Neutrophil (primary cell): ENCODE measurements at regions not wholly inside any gene's neighbourhood (a gene's known extent, or its start where the extent isn't known, plus 50 kb on each side); places are given as distances from the start of the nearest gene placed in this dataset.

Experiments used
- H3K27ac ChIP-seq: fragments of 200-600 bp; sonication (generic); 2 replicates; pipeline ENCODE4 v1.5.1; 2016; ENCODE audit warnings: mild to moderate bottlenecking, moderate library complexity
- H3K27me3 ChIP-seq: fragments of 200-600 bp; sonication (generic); 2 replicates; pipeline ENCODE4 v1.6.0; 2016; ENCODE audit warnings: mild to moderate bottlenecking
- H3K36me3 ChIP-seq: fragments of 200-600 bp; sonication (generic); 2 replicates; pipeline ENCODE4 v1.5.1; 2017
- H3K4me1 ChIP-seq, 2 experiments: fragments of 200-600 bp in 1 of 2; sonication (generic) in 1 of 2; 1 replicate in 1 of 2; 2 replicates in 1 of 2; pipeline versions ENCODE4 v1.5.1 to v1.6.1; 2013 to 2016; ENCODE audit warnings: low read depth in 1 of 2, low read length in 1 of 2, mild to moderate bottlenecking in 1 of 2, moderate library complexity in 1 of 2; ENCODE audit not compliant: control insufficient read depth in 1 of 2, insufficient read depth in 1 of 2
- H3K4me3 ChIP-seq, 2 experiments: fragments of 200-600 bp in 1 of 2; sonication (generic) in 1 of 2; 1 replicate in 1 of 2; 2 replicates in 1 of 2; pipeline ENCODE4 v1.5.1; 2013 to 2016; ENCODE audit warnings: low read depth in 1 of 2, low read length in 1 of 2, mild to moderate bottlenecking in 1 of 2, moderate library complexity in 1 of 2
- H3K9me3 ChIP-seq: fragments of 200-600 bp; sonication (generic); 2 replicates; pipeline ENCODE4 v1.5.1; 2016
- CTCF ChIP-seq: fragments of 200-600 bp; sonication (generic); IDR thresholded peaks from 2 replicates; pipeline ENCODE4 v1.5.1; 2016; ENCODE audit warnings: antibody characterized with exemption

GRCh38 chr7:68512466-68512865, 1085.8 kb upstream of the AUTS2 start:
- peaks cover 3% of the 10 kb centered on the region for H3K9me3 ChIP-seq
- TF ChIP-seq CTCF, result no peak

GRCh38 chr7:68518060-68518459, 1080.2 kb upstream of the AUTS2 start:
- Histone ChIP-seq H3K36me3 (no peaks in the 10 kb centered on the region), H3K9me3 (no peaks in the 10 kb centered on the region), H3K4me3 (no peak overlapping the region), H3K27me3 (no peaks in the 10 kb centered on the region), H3K27ac (no peak overlapping the region), H3K4me1 (no peaks in the 10 kb centered on the region)
- no peak for TF ChIP-seq CTCF

More at GRCh38 chr7:68512466-68512865, 1085.8 kb upstream of the AUTS2 start:
- no peaks in the 10 kb centered on the region for H3K36me3 ChIP-seq
- H3K4me1 ChIP-seq, result no peaks in the 10 kb centered on the region
- no peak overlapping the region for H3K27ac ChIP-seq
- H3K27me3 ChIP-seq, result no peaks in the 10 kb centered on the region
- no peak overlapping the region for H3K4me3 ChIP-seq

- Histone ChIP-seq H3K36me3 (no peaks in the 10 kb centered on the region), H3K27ac (no peak overlapping the region), H3K4me1 (no peaks in the 10 kb centered on the region), H3K9me3 (no peaks in the 10 kb centered on the region), H3K4me3 (no peak overlapping the region), H3K27me3 (no peaks in the 10 kb centered on the region)
- no peak for TF ChIP-seq CTCF
These were observed 1074.1 kb upstream of the AUTS2 start for GRCh38 chr7:68524126-68524525.

- TF ChIP-seq CTCF, result no peak
- Histone ChIP-seq H3K9me3 (no peaks in the 10 kb centered on the region), H3K4me3 (no peak overlapping the region), H3K27ac (no peak overlapping the region), H3K36me3 (no peaks in the 10 kb centered on the region), H3K4me1 (no peaks in the 10 kb centered on the region), H3K27me3 (no peaks in the 10 kb centered on the region)
These were observed 1069.1 kb upstream of the AUTS2 start for GRCh38 chr7:68529221-68529620.

GRCh38 chr7:68535266-68535665, 1063.0 kb upstream of the AUTS2 start:
- no peaks in the 10 kb centered on the region for H3K36me3 ChIP-seq
- H3K4me3 ChIP-seq, result no peak overlapping the region
- no peak for TF ChIP-seq CTCF
- no peaks in the 10 kb centered on the region for H3K4me1 ChIP-seq
- H3K9me3 ChIP-seq, result no peaks in the 10 kb centered on the region
- no peak overlapping the region for H3K27ac ChIP-seq
- no peaks in the 10 kb centered on the region for H3K27me3 ChIP-seq
